ENCODE measurements at regions not wholly inside any gene's neighbourhood (a gene's known extent, or its start where the extent isn't known, plus 50 kb on each side); places are given as distances from the start of the nearest gene placed in this dataset.

DNA sequence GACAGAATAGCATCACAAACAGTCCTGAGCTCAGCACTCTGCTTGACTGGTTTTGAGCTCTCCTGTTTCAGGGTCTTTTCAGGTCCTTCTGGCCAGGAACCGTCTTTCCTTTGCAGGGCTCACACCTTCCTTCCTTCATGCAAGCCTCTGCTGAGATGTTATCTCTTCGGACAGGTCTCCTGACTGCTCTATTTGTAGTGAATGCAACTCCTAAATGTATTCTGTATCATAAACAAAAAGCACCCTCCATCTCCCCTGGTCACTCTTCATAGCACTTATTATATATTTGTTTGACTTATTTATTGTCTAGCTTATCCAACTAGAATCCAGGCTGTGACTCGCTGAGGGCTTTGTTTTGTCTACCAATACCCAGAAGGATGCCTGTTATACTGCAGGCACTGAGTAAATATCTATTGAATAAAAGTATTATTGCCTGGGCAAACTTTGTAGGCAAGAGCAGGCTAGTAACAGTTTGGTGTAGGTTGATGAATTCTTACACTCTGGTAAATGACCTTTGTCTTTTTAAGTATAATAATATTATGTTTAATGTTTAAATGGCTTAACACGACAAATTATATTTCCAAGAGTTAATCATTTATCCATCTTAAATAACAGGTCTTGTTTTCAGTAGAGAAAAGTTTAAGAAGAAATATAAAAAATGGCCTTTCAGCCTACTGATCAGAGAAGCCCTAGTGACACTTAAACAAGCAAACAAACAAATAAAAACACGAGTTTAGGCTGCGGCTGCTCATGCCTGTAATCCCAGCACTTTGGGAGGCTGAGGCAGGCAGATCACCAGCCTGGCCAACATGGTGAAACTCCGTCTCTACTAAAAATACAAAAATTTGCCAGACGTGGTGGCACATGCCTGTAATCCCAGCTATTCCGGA is 199.7 kb downstream of the BCAS1 start:
- no peak overlapping the region for H3K14ac ChIP-seq (ENCODE audit: insufficient read depth, low read length)
- no peak overlapping the region for H3K27ac ChIP-seq (ENCODE audit: insufficient read length, low read depth, low read length)
- Mint-ChIP-seq H3K27ac (peak overlapping the region; percentile 28 to 96 (median 82); a peak in 5 of 7 replicates), H3K36me3 (ENCODE audit: insufficient read depth in 1 of 3, low read depth in 3 of 3) (no peaks in the 10 kb centered on the region), H3K4me3 (no peak overlapping the region), H3K9me3 (no peaks in the 10 kb centered on the region; a peak in 1 of 5 replicates), H3K4me1 (peaks cover 65 to 66% of the 10 kb centered on the region in 2 experiments), H3K27me3 (ENCODE audit: low read depth) (no peaks in the 10 kb centered on the region; the same call in 1 of the 2 replicates)
- no peak overlapping the region for H3K23ac ChIP-seq (ENCODE audit: insufficient read length, low read depth, low read length)
- no peak overlapping the region for H2AFZ ChIP-seq (ENCODE audit: low read length)
- H2AK5ac ChIP-seq (ENCODE audit: insufficient read length, low read length) = no peak overlapping the region
- H3K23me2 ChIP-seq (ENCODE audit: insufficient read length, low read depth, low read length, poor library complexity, severe bottlenecking) = peaks cover 3% of the 10 kb centered on the region
- no peak overlapping the region for H3K4me2 ChIP-seq (ENCODE audit: insufficient read depth, insufficient read length, low read length)
- no peak overlapping the region for H3K4ac ChIP-seq (ENCODE audit: low read depth, low read length)
- WGBS (ENCODE audit: extremely low coverage, insufficient read length, low lambda C conversion rate) = no CpG with 5 or more reads among the region's 9 CpGs
- H3K79me2 ChIP-seq (ENCODE audit: insufficient read depth, low read length) = no peaks in the 10 kb centered on the region
- no peak overlapping the region for H4K8ac ChIP-seq (replicated peaks; ENCODE audit: insufficient read length, low read depth, low read length)
- H3K4me1 ChIP-seq (ENCODE audit: insufficient read depth, low read length) = peaks cover 7% of the 10 kb centered on the region; the same call in 1 of the 2 replicates
- no peak overlapping the region for H3K9ac ChIP-seq (ENCODE audit: extremely low read depth, insufficient read length, low read length)
- no peak overlapping the region for H4K5ac ChIP-seq (ENCODE audit: insufficient read length, low read depth, low read length)
- H3K27me3 ChIP-seq (ENCODE audit: insufficient read depth, low read length) = no peaks in the 10 kb centered on the region
- H3K79me1 ChIP-seq (ENCODE audit: insufficient read depth, low read depth, low read length, poor library complexity, severe bottlenecking) = no peaks in the 10 kb centered on the region
- no peaks in the 10 kb centered on the region for H3K9me3 ChIP-seq (ENCODE audit: control insufficient read depth, low read depth, low read length)
- no peak overlapping the region for H2BK20ac ChIP-seq (ENCODE audit: low read depth, low read length, poor library complexity, severe bottlenecking)
- H3T11ph ChIP-seq (ENCODE audit: low read length) = no peak overlapping the region
- H3K18ac ChIP-seq (ENCODE audit: insufficient read length, low read depth, low read length) = no peak overlapping the region
- no peak for DNase-seq
- H4K20me1 ChIP-seq (ENCODE audit: control insufficient read depth, insufficient read depth, insufficient read length) = no peaks in the 10 kb centered on the region
- H2BK120ac ChIP-seq (ENCODE audit: low read depth, low read length, poor library complexity, severe bottlenecking) = no peak overlapping the region
- no peak overlapping the region for H3K56ac ChIP-seq (ENCODE audit: insufficient read length, low read depth, low read length)
- no peak overlapping the region for H4K91ac ChIP-seq (ENCODE audit: insufficient read length, low read depth, low read length)
- H2BK5ac ChIP-seq (ENCODE audit: insufficient read length, low read length) = no peak overlapping the region
- H2BK12ac ChIP-seq (ENCODE audit: insufficient read length, low read depth, low read length) = no peak overlapping the region
- no peak overlapping the region for H2BK15ac ChIP-seq (ENCODE audit: low read depth, low read length)
- TF ChIP-seq, protein P1, sequence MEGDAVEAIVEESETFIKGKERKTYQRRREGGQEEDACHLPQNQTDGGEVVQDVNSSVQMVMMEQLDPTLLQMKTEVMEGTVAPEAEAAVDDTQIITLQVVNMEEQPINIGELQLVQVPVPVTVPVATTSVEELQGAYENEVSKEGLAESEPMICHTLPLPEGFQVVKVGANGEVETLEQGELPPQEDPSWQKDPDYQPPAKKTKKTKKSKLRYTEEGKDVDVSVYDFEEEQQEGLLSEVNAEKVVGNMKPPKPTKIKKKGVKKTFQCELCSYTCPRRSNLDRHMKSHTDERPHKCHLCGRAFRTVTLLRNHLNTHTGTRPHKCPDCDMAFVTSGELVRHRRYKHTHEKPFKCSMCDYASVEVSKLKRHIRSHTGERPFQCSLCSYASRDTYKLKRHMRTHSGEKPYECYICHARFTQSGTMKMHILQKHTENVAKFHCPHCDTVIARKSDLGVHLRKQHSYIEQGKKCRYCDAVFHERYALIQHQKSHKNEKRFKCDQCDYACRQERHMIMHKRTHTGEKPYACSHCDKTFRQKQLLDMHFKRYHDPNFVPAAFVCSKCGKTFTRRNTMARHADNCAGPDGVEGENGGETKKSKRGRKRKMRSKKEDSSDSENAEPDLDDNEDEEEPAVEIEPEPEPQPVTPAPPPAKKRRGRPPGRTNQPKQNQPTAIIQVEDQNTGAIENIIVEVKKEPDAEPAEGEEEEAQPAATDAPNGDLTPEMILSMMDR (conservative IDR thresholded peaks at IDR 0.05) = no peak
